ENCODE measurements at regions not wholly inside any gene's neighbourhood (a gene's known extent, or its start where the extent isn't known, plus 50 kb on each side); places are given as distances from the start of the nearest gene placed in this dataset.

GRCh38 chr4:126799971-126800574, 832.7 kb upstream of the INTU start:
- TF ChIP-seq GATA3 (IDR thresholded peaks at IDR 0.05; ENCODE audit: low read depth, low read length) (no peak), GATA2 (IDR thresholded peaks at IDR 0.05; ENCODE audit: low read depth, low read length) (no peak)

GRCh38 chr4:126800575-126801141, 832.1 kb upstream of the INTU start:
- no peak for TF ChIP-seq GATA3 (IDR thresholded peaks at IDR 0.05; ENCODE audit: low read depth, low read length)
- TF ChIP-seq GATA2 (IDR thresholded peaks at IDR 0.05; ENCODE audit: low read depth, low read length) = no peak

GRCh38 chr4:126807132-126807531, 825.6 kb upstream of the INTU start:
- TF ChIP-seq GATA3 (IDR thresholded peaks at IDR 0.05; ENCODE audit: low read depth, low read length) = no peak

GRCh38 chr4:126812076-126812475, 820.7 kb upstream of the INTU start:
- TF ChIP-seq GATA3 (IDR thresholded peaks at IDR 0.05; ENCODE audit: low read depth, low read length) = no peak
- no peak for TF ChIP-seq GATA2 (IDR thresholded peaks at IDR 0.05; ENCODE audit: low read depth, low read length)

GRCh38 chr4:126820631-126821030, 812.1 kb upstream of the INTU start:
- TF ChIP-seq GATA3 (IDR thresholded peaks at IDR 0.05; ENCODE audit: low read depth, low read length) = no peak
- no peak for TF ChIP-seq GATA2 (IDR thresholded peaks at IDR 0.05; ENCODE audit: low read depth, low read length)

- no peak for TF ChIP-seq GATA2 (IDR thresholded peaks at IDR 0.05; ENCODE audit: low read depth, low read length)
Observed at GRCh38 chr4:126821152-126821551, 811.6 kb upstream of the INTU start.

GRCh38 chr4:126825083-126825482, 807.7 kb upstream of the INTU start:
- TF ChIP-seq GATA3 (IDR thresholded peaks at IDR 0.05; ENCODE audit: low read depth, low read length) = no peak
- TF ChIP-seq GATA2 (IDR thresholded peaks at IDR 0.05; ENCODE audit: low read depth, low read length) = no peak

- no peak for TF ChIP-seq GATA3 (IDR thresholded peaks at IDR 0.05; ENCODE audit: low read depth, low read length)
- no peak for TF ChIP-seq GATA2 (IDR thresholded peaks at IDR 0.05; ENCODE audit: low read depth, low read length)
Observed at GRCh38 chr4:126827669-126828068, 805.1 kb upstream of the INTU start.

GRCh38 chr4:126834854-126835253, 797.9 kb upstream of the INTU start:
- TF ChIP-seq GATA3 (IDR thresholded peaks at IDR 0.05; ENCODE audit: low read depth, low read length) (no peak), GATA2 (IDR thresholded peaks at IDR 0.05; ENCODE audit: low read depth, low read length) (no peak)

- no peak for TF ChIP-seq GATA2 (IDR thresholded peaks at IDR 0.05; ENCODE audit: low read depth, low read length)
- TF ChIP-seq GATA3 (IDR thresholded peaks at IDR 0.05; ENCODE audit: low read depth, low read length) = no peak
Observed at GRCh38 chr4:126838941-126839679, 793.6 kb upstream of the INTU start.

- TF ChIP-seq GATA2 (IDR thresholded peaks at IDR 0.05; ENCODE audit: low read depth, low read length) (no peak), GATA3 (IDR thresholded peaks at IDR 0.05; ENCODE audit: low read depth, low read length) (no peak)
Observed at GRCh38 chr4:126843492-126844067, 789.2 kb upstream of the INTU start.

GRCh38 chr4:126850286-126850685, 782.5 kb upstream of the INTU start:
- no peak for TF ChIP-seq GATA2 (IDR thresholded peaks at IDR 0.05; ENCODE audit: low read depth, low read length)
- no peak for TF ChIP-seq GATA3 (IDR thresholded peaks at IDR 0.05; ENCODE audit: low read depth, low read length)

- no peak for TF ChIP-seq GATA2 (IDR thresholded peaks at IDR 0.05; ENCODE audit: low read depth, low read length)
- TF ChIP-seq GATA3 (IDR thresholded peaks at IDR 0.05; ENCODE audit: low read depth, low read length) = no peak
Observed at GRCh38 chr4:126851391-126851790, 781.4 kb upstream of the INTU start.

- TF ChIP-seq GATA3 (IDR thresholded peaks at IDR 0.05; ENCODE audit: low read depth, low read length) (no peak), GATA2 (IDR thresholded peaks at IDR 0.05; ENCODE audit: low read depth, low read length) (no peak)
Observed at GRCh38 chr4:126853715-126854114, 779.0 kb upstream of the INTU start.

GRCh38 chr4:126856906-126857305, 775.9 kb upstream of the INTU start:
- TF ChIP-seq GATA2 (IDR thresholded peaks at IDR 0.05; ENCODE audit: low read depth, low read length) = no peak
- no peak for TF ChIP-seq GATA3 (IDR thresholded peaks at IDR 0.05; ENCODE audit: low read depth, low read length)

All from SH-SY5Y (cell line).